GM12872 (cell line): ENCODE measurements at regions not wholly inside any gene's neighbourhood (a gene's known extent, or its start where the extent isn't known, plus 50 kb on each side); places are given as distances from the start of the nearest gene placed in this dataset.

Experiments
- TF ChIP-seq, protein P1 (sequence below): IDR thresholded peaks from 3 replicates; pipeline ENCODE4 v1.5.1; 2011; ENCODE audit warnings: low read depth, mild to moderate bottlenecking, low read length, moderate library complexity; ENCODE audit not compliant: insufficient read depth

DNA sequence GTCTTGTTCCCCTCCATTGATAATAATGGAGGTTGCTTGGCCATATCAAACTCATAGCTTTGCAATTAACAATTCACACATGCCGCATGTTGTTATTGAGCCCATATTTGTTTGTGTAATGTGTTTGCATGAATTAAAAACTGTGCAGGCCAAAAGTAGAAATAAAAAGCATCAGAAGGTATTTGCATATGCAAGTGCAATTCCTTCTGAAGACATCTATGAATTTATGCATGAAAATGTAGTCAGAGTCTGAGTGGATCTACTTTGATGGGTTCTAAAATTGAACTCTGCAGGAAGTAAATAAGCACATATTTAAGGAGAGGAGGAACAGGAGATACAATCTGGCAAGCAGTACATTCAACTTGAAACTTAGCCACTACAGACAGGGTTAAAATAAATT, 1004.6 kb upstream of the WWC1 start:
- TF ChIP-seq, protein P1, sequence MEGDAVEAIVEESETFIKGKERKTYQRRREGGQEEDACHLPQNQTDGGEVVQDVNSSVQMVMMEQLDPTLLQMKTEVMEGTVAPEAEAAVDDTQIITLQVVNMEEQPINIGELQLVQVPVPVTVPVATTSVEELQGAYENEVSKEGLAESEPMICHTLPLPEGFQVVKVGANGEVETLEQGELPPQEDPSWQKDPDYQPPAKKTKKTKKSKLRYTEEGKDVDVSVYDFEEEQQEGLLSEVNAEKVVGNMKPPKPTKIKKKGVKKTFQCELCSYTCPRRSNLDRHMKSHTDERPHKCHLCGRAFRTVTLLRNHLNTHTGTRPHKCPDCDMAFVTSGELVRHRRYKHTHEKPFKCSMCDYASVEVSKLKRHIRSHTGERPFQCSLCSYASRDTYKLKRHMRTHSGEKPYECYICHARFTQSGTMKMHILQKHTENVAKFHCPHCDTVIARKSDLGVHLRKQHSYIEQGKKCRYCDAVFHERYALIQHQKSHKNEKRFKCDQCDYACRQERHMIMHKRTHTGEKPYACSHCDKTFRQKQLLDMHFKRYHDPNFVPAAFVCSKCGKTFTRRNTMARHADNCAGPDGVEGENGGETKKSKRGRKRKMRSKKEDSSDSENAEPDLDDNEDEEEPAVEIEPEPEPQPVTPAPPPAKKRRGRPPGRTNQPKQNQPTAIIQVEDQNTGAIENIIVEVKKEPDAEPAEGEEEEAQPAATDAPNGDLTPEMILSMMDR, result no peak

- TF ChIP-seq, protein P1, result no peak
Observed at GRCh38 chr5:167290478-167290877, 1001.0 kb upstream of the WWC1 start.

DNA sequence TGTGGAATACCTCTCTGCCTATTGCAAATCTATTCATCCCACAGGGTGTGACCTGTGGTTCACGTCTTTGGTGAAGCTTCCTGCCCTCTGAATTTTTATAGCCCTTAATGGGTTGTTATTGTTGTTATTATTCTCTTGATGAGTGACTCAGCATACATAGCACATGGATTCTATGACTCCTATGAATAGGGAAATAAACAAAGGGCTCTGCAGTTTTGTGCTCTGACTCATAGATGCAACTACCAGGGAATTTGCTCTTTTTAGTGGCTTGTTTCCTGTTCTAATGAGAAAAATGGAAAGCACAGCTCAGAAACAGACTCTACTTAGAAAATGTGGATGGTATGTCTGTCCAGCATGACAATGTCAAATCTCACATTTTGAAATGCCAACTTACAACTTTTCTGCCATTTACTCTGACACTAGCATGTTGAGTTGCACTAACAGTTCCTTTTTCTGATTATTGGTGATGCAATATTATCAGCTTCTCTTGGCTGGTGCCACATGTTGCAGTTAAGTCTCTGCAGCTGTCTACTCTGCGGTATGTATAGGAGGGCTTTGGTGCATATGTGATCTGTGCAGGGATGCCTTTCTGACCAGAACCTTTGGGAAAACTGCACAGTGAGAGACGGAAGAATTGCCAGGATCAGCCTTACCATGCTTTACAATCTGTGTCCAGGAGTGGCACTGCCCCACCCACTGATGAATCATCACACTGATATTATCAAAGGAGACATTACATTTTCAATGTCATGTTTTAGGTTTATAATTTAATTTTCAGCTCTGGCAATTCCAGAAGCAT, 996.4 kb upstream of the WWC1 start:
- TF ChIP-seq, protein P1, result no peak

DNA sequence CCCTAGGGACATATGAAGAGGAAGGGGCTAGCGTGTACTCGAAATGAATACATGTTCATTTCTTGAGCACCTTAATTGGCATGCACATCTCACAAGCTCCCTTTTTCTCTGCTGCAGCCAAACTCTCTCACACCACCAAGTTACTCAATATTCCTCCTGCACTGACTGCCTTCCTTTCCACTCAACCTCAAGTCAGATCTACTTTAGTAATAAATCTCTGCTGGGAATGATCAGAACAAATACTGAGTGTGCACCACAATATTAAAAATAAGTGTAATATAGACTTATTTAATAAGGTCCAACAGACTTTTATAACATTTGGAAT, 995.8 kb upstream of the WWC1 start:
- TF ChIP-seq, protein P1, result no peak

DNA sequence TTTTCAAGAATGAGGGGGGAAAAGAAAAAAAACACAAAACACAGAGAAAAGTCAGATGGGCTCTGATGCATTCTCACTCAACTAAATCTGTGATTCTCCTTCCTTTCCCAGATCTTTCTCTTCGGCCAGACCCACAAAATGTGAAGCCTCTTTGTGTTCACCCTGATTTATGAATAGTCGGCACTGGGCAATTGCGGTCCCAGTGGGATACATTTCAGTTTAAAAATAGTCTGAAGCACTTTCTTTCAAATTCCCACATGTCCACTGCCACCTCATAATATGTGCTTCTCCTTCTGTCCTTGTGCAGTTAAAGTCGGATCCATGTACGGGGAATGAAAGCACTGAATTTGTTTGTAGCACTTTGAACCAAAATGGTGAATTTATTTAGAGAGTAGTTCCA, 995.4 kb upstream of the WWC1 start:
- TF ChIP-seq, protein P1, result no peak

GRCh38 chr5:167296661-167297060, 994.8 kb upstream of the WWC1 start:
- TF ChIP-seq, protein P1, result no peak

DNA sequence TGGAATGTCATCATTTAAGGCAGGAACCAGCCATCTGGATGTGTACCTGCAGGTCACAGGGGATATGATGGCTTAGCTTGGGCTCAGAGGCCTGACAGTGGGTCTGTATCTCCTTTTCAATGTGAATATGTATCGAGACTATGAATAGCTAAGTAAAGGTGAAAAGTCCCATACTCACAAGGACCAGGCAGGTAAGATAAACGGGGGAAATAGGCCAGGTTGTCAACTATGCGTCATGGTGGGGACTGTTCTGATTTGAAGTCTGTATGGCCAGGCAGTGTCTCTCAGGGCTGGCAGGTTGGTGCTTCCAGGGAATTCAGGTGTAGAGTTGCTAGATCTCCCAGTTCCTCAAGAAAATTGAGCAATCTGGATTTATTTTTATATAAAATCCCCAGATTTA, 987.9 kb upstream of the WWC1 start:
- TF ChIP-seq, protein P1, result no peak
